Neural progenitor cell (in vitro differentiated cells): ENCODE measurements at regions not wholly inside any gene's neighbourhood (a gene's known extent, or its start where the extent isn't known, plus 50 kb on each side); places are given as distances from the start of the nearest gene placed in this dataset.

Experiments used
- DNase-seq: peaks from one replicate; pipeline ENCODE4 v3.0.0-alpha.2; 2016; ENCODE audit warnings: low spot score
- H2AFZ ChIP-seq: fragments of 200-600 bp; sonication (generic); replicated peaks from 2 replicates; pipeline ENCODE4 v1.6.1; 2016; ENCODE audit warnings: antibody characterized with exemption
- H3F3A ChIP-seq: fragments of 200-600 bp; sonication (generic); 2 replicates; pipeline ENCODE4 v1.6.1; 2016; ENCODE audit warnings: antibody characterized with exemption, low read depth
- H3K27ac ChIP-seq: fragments of 200-600 bp; sonication (generic); 2 replicates; pipeline ENCODE4 v1.5.1; 2016; ENCODE audit warnings: mild to moderate bottlenecking
- H3K27me3 ChIP-seq: fragments of 200-600 bp; sonication (generic); 2 replicates; pipeline ENCODE4 v1.6.1; 2016; ENCODE audit warnings: mild to moderate bottlenecking, moderate library complexity
- H3K36me3 ChIP-seq: fragments of 200-600 bp; sonication (generic); 2 replicates; pipeline ENCODE4 v1.5.1; 2016
- H3K4me1 ChIP-seq: fragments of 200-600 bp; sonication (generic); 2 replicates; pipeline ENCODE4 v1.6.1; 2016; ENCODE audit warnings: mixed run types
- H3K4me2 ChIP-seq: fragments of 200-600 bp; sonication (generic); 2 replicates; pipeline ENCODE4 v1.6.1; 2016
- H3K4me3 ChIP-seq: fragments of 200-600 bp; sonication (generic); 2 replicates; pipeline ENCODE4 v1.5.1; 2016
- H3K79me2 ChIP-seq: fragments of 200-600 bp; sonication (generic); 2 replicates; pipeline ENCODE4 v1.6.1; 2016; ENCODE audit warnings: low read depth
- H3K9ac ChIP-seq: fragments of 200-600 bp; sonication (generic); 2 replicates; pipeline ENCODE4 v1.6.1; 2016
- H3K9me3 ChIP-seq: fragments of 200-600 bp; sonication (generic); 2 replicates; pipeline ENCODE4 v1.5.1; 2016; ENCODE audit warnings: low read depth
- H4K20me1 ChIP-seq: fragments of 200-600 bp; sonication (generic); 2 replicates; pipeline ENCODE4 v1.6.1; 2016; ENCODE audit warnings: low read depth
- H3K27ac Mint-ChIP-seq: 3 replicates; pipeline ENCODE4 v1.8.0; 2021; ENCODE audit warnings: mixed read lengths
- H3K27me3 Mint-ChIP-seq: 2 replicates; pipeline ENCODE4 v1.8.0; 2022; ENCODE audit warnings: low read depth, mild to moderate bottlenecking, inconsistent platforms, moderate library complexity, mixed read lengths; ENCODE audit not compliant: insufficient read depth
- H3K36me3 Mint-ChIP-seq: 3 replicates; pipeline ENCODE4 v1.8.0; 2021; ENCODE audit warnings: mixed read lengths
- H3K4me1 Mint-ChIP-seq: 3 replicates; pipeline ENCODE4 v1.8.0; 2021; ENCODE audit warnings: mixed read lengths
- H3K4me3 Mint-ChIP-seq: 3 replicates; pipeline ENCODE4 v1.8.0; 2021; ENCODE audit warnings: mild to moderate bottlenecking, moderate library complexity, mixed read lengths
- H3K9me3 Mint-ChIP-seq: 3 replicates; pipeline ENCODE4 v1.8.0; 2020; ENCODE audit warnings: mixed read lengths
- EZH2 ChIP-seq: fragments of 200-600 bp; sonication (generic); IDR thresholded peaks from 2 replicates; pipeline ENCODE4 v1.6.1; 2017; ENCODE audit warnings: antibody characterized with exemption, mild to moderate bottlenecking, moderate library complexity
- EZH2phosphoT487 ChIP-seq: fragments of 200-600 bp; sonication (generic); IDR thresholded peaks from 2 replicates; pipeline ENCODE4 v1.6.1; 2017; ENCODE audit warnings: antibody characterized with exemption
- TF ChIP-seq, protein P1 (sequence below): fragments of 200-600 bp; sonication (generic); IDR thresholded peaks from 2 replicates; pipeline ENCODE4 v1.5.1; 2017; ENCODE audit warnings: antibody characterized with exemption, mild to moderate bottlenecking

DNA sequence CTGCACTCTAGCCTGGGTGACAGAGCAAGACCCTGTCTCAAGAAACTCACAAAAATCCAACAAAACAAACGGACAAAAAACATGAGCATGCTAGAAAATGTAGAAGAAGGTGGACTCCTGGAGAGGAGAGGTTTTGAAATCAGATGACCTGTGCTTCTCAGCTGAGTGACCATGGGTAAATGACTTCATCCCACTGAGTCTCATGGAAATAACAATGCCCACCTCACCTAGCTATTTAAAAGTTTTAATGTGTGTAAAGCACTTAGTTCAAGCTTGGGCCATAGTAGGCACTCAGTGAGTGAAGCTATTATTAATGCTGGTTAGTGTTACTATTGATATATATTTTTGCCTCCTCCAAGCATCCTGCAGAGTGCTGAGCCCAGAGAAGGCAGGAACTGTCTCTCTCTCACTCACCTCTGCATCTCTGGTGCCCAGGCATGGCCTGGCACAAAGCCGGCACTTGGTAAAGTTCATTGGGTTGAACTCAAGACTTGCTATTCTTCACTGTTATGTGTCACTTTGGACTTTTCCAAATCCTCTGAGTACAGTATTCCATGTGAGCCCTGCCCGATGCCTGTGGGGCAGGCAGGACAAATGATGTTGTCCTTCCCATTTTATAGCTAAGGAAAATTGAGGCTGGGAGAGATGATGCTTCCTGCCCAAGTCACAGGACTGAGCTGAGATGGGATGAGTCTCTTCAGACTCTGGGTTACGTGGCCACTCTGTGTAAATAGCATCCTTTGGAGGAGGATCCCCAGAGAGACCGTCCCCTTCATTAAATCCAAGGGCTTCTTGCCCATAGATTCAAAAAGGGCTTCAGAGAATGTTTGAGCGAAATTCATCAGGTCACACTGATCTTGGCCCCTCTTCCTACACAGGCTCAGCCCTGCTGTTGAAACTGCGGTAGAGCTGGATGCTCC lies 81.4 kb upstream of the EMX2 start:
- Mint-ChIP-seq H3K36me3 (no peaks in the 10 kb centered on the region), H3K27ac (no peak overlapping the region), H3K9me3 (no peaks in the 10 kb centered on the region), H3K4me1 (peaks cover 12% of the 10 kb centered on the region), H3K4me3 (no peak overlapping the region), H3K27me3 (peaks cover 4% of the 10 kb centered on the region)
- Histone ChIP-seq H3K79me2 (no peaks in the 10 kb centered on the region), H3K4me3 (no peak overlapping the region), H3K36me3 (no peaks in the 10 kb centered on the region), H3K4me2 (no peak overlapping the region), H2AFZ (no peak overlapping the region), H3K4me1 (peaks cover 8% of the 10 kb centered on the region), H3K27ac (no peak overlapping the region), H3F3A (no peaks in the 10 kb centered on the region), H3K9me3 (no peaks in the 10 kb centered on the region), H3K9ac (no peak overlapping the region), H4K20me1 (no peaks in the 10 kb centered on the region), H3K27me3 (no peaks in the 10 kb centered on the region)
- no peak for DNase-seq
- TF ChIP-seq EZH2 (no peak), EZH2phosphoT487 (no peak)
- TF ChIP-seq, protein P1, sequence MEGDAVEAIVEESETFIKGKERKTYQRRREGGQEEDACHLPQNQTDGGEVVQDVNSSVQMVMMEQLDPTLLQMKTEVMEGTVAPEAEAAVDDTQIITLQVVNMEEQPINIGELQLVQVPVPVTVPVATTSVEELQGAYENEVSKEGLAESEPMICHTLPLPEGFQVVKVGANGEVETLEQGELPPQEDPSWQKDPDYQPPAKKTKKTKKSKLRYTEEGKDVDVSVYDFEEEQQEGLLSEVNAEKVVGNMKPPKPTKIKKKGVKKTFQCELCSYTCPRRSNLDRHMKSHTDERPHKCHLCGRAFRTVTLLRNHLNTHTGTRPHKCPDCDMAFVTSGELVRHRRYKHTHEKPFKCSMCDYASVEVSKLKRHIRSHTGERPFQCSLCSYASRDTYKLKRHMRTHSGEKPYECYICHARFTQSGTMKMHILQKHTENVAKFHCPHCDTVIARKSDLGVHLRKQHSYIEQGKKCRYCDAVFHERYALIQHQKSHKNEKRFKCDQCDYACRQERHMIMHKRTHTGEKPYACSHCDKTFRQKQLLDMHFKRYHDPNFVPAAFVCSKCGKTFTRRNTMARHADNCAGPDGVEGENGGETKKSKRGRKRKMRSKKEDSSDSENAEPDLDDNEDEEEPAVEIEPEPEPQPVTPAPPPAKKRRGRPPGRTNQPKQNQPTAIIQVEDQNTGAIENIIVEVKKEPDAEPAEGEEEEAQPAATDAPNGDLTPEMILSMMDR = no peak

DNA sequence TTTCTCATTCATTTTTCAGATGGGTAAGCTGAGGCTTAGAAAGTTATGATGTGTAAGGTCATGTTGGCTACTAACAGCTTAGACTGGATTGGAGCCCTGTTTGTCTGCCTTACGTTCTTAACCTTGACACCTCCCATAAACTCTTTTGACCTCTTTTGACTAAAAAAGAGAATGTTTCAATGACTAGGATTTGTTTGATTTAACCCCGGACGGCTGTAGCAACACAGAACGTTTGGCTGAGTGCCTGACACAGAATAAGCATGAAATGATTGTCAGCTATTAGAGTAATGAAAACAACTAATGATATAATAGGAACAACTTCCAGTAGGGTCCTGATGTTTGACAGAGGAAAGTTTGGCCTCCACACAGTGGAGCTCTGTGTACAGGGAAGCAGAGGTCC lies 83.3 kb upstream of the PDZD8 start:
- no peak for DNase-seq
- Mint-ChIP-seq H3K4me3 (no peak overlapping the region), H3K36me3 (no peaks in the 10 kb centered on the region), H3K27ac (no peak overlapping the region), H3K27me3 (peaks cover 4% of the 10 kb centered on the region), H3K9me3 (peaks cover 2% of the 10 kb centered on the region), H3K4me1 (peaks cover 12% of the 10 kb centered on the region)
- Histone ChIP-seq H2AFZ (no peak overlapping the region), H4K20me1 (no peaks in the 10 kb centered on the region), H3K9me3 (no peaks in the 10 kb centered on the region), H3K9ac (no peak overlapping the region), H3K4me1 (peaks cover 8% of the 10 kb centered on the region), H3K36me3 (no peaks in the 10 kb centered on the region), H3F3A (no peaks in the 10 kb centered on the region), H3K27me3 (no peaks in the 10 kb centered on the region), H3K4me2 (no peak overlapping the region), H3K4me3 (no peak overlapping the region), H3K27ac (no peak overlapping the region), H3K79me2 (no peaks in the 10 kb centered on the region)
- TF ChIP-seq EZH2 (no peak), EZH2phosphoT487 (no peak)
- TF ChIP-seq, protein P1 = no peak

DNA sequence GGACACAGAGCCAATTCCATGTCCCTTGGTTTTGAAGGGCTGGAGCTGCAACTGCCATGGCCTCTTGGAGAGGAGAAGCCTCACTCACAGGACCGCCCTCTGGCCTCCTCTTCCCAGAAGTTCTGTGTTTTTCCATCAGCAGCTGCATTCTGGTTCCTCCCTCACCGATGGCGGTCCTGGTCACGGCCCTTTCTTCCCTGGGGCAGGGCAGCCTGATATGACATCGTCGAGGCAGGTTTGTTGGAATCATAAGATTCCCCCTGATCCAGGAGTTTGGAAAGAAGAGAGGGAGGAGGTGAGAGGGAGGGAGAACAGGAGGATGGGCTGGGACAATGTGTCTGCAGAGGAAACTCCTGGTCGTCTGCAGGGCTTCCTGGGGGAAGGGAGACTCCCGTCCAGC lies 82.7 kb upstream of the PDZD8 start:
- H3K4me1 ChIP-seq = peaks cover 8% of the 10 kb centered on the region
- no peak overlapping the region for H3K4me3 ChIP-seq
- H3K27ac ChIP-seq = no peak overlapping the region
- no peak overlapping the region for H3K9ac ChIP-seq
- peaks cover 12% of the 10 kb centered on the region for H3K4me1 Mint-ChIP-seq
- H3K36me3 Mint-ChIP-seq = no peaks in the 10 kb centered on the region
- TF ChIP-seq EZH2phosphoT487 (no peak), EZH2 (no peak)
- TF ChIP-seq, protein P1 = no peak
- no peak overlapping the region for H2AFZ ChIP-seq
- DNase-seq = no peak
- H3K4me3 Mint-ChIP-seq = no peak overlapping the region
- H3K4me2 ChIP-seq = no peak overlapping the region
- no peaks in the 10 kb centered on the region for H3F3A ChIP-seq
- H3K9me3 ChIP-seq = peaks cover 2% of the 10 kb centered on the region
- peaks cover 4% of the 10 kb centered on the region for H3K27me3 Mint-ChIP-seq
- no peaks in the 10 kb centered on the region for H3K36me3 ChIP-seq
- H3K27me3 ChIP-seq = no peaks in the 10 kb centered on the region
- H3K79me2 ChIP-seq = no peaks in the 10 kb centered on the region
- no peak overlapping the region for H3K27ac Mint-ChIP-seq
- peaks cover 7% of the 10 kb centered on the region for H3K9me3 Mint-ChIP-seq
- no peaks in the 10 kb centered on the region for H4K20me1 ChIP-seq
